B cell (primary cell): ENCODE measurements at regions not wholly inside any gene's neighbourhood (a gene's known extent, or its start where the extent isn't known, plus 50 kb on each side); places are given as distances from the start of the nearest gene placed in this dataset.

Experiments
- ATAC-seq: fragments of 200-7000 bp; cut with Tn5 transposase; one replicate; pipeline ENCODE4 v1.10.0; 2021; ENCODE audit warnings: low read depth, mild to moderate bottlenecking, moderate number of reproducible peaks, moderate library complexity
- CTCF ChIA-PET: fragments of 350-600 bp; sonication (Branson Sonifier 250); formaldehyde crosslinking; loops from one replicate; lab custom pipeline; 2021; ENCODE audit warnings: antibody characterized with exemption, inconsistent platforms; lab: Charles Lee
- POLR2A ChIA-PET: fragments of 350-600 bp; sonication (Branson Sonifier 250); formaldehyde crosslinking; loops from one replicate; lab custom pipeline; 2021; ENCODE audit warnings: antibody characterized with exemption; lab: Charles Lee
- DNase-seq: peaks from one replicate; pipeline ENCODE4 v3.0.0; 2013
- H2AFZ ChIP-seq: 2 replicates; pipeline ENCODE4 v1.6.1; 2012; ENCODE audit warnings: mild to moderate bottlenecking, low read depth, low read length; ENCODE audit not compliant: insufficient read depth, poor library complexity, severe bottlenecking
- H3K27ac ChIP-seq, 2 donors: 1 replicate in 1 of 2; 2 replicates in 1 of 2; pipeline ENCODE4 v1.5.1; 2012 to 2013; ENCODE audit warnings: low read length in 2 of 2, mild to moderate bottlenecking in 2 of 2, moderate library complexity in 1 of 2
- H3K27me3 ChIP-seq, 4 experiments: fragments of 200-600 bp in 1 of 4; sonication (generic) in 1 of 4; replicated peaks in 1 of 4; 1 replicate in 2 of 4; 2 replicates in 2 of 4; pipeline versions ENCODE4 v1.6.1 to v1.7.0; 2013 to 2016; ENCODE audit warnings: low read length in 3 of 4, mild to moderate bottlenecking in 2 of 4, mixed read lengths in 1 of 4, moderate library complexity in 1 of 4; ENCODE audit not compliant: insufficient read depth in 4 of 4, control insufficient read depth in 3 of 4; ENCODE audit errors: control extremely low read depth in 1 of 4
- H3K36me3 ChIP-seq, 2 experiments: replicated peaks in 1 of 2; 1 replicate in 1 of 2; 2 replicates in 1 of 2; pipeline versions ENCODE4 v1.6.1 to v1.7.1; 2013; ENCODE audit warnings: low read length in 1 of 2; ENCODE audit not compliant: insufficient read depth in 2 of 2, control insufficient read depth in 1 of 2; ENCODE audit errors: control extremely low read depth in 1 of 2, extremely low read depth in 1 of 2
- H3K4me1 ChIP-seq, 2 donors: fragments of 200-600 bp in 1 of 2; sonication (generic) in 1 of 2; 1 replicate in 1 of 2; 2 replicates in 1 of 2; pipeline versions ENCODE4 v1.5.1 to v1.6.1; 2013 to 2017; ENCODE audit warnings: low read length in 2 of 2; ENCODE audit not compliant: control insufficient read depth in 2 of 2, insufficient read depth in 2 of 2
- H3K4me2 ChIP-seq: replicated peaks from 2 replicates; pipeline ENCODE3; 2012; ENCODE audit warnings: mild to moderate bottlenecking, low read depth, low read length; ENCODE audit not compliant: poor library complexity, severe bottlenecking
- H3K4me3 ChIP-seq, 5 experiments: fragments of 200-600 bp in 1 of 5; sonication (generic) in 1 of 5; 1 replicate in 3 of 5; 2 replicates in 2 of 5; pipeline versions ENCODE4 v1.5.1 to v1.7.0; 2011 to 2016; ENCODE audit warnings: low read length in 4 of 5, mild to moderate bottlenecking in 4 of 5, low read depth in 2 of 5, control low read depth in 1 of 5, moderate library complexity in 1 of 5; ENCODE audit not compliant: insufficient read depth in 1 of 5; ENCODE audit errors: control extremely low read depth in 1 of 5, extremely low read depth in 1 of 5
- H3K79me2 ChIP-seq: fragments of 200-600 bp; sonication (generic); one replicate; pipeline ENCODE4 v1.6.0; 2016; ENCODE audit warnings: low read length; ENCODE audit not compliant: control insufficient read depth, insufficient read depth
- H3K9ac ChIP-seq: fragments of 200-600 bp; sonication (generic); 2 replicates; pipeline ENCODE4 v1.6.1; 2017; ENCODE audit warnings: mild to moderate bottlenecking, low read length, moderate library complexity
- H3K9me3 ChIP-seq, 3 donors: one replicate each; pipeline versions ENCODE4 v1.6.1 to v1.7.1; 2013; ENCODE audit warnings: low read length in 2 of 3; ENCODE audit not compliant: control insufficient read depth in 2 of 3, insufficient read depth in 1 of 3; ENCODE audit errors: control extremely low read depth in 1 of 3
- H4K20me1 ChIP-seq: 2 replicates; pipeline ENCODE4 v1.6.0; 2012; ENCODE audit warnings: mild to moderate bottlenecking, low read length; ENCODE audit not compliant: insufficient read depth, control insufficient read depth, poor library complexity, severe bottlenecking
- H3K27ac Mint-ChIP-seq: one replicate; pipeline ENCODE4 v1.8.0; 2021; ENCODE audit warnings: mixed read lengths
- H3K27me3 Mint-ChIP-seq: one replicate; pipeline ENCODE4 v1.8.0; 2021; ENCODE audit warnings: mixed read lengths
- H3K4me1 Mint-ChIP-seq: one replicate; pipeline ENCODE4 v1.8.0; 2021; ENCODE audit warnings: mixed read lengths
- H3K4me3 Mint-ChIP-seq: one replicate; pipeline ENCODE4 v1.8.0; 2021; ENCODE audit warnings: mixed read lengths
- H3K9me3 Mint-ChIP-seq: one replicate; pipeline ENCODE4 v1.8.0; 2022; ENCODE audit warnings: mixed read lengths; ENCODE audit not compliant: insufficient read depth
- CTCF ChIP-seq: fragments of 200-600 bp; IDR thresholded peaks from one replicate; pipeline ENCODE4 v1.8.0; 2022; ENCODE audit warnings: antibody characterized with exemption, mild to moderate bottlenecking
- EZH2 ChIP-seq: IDR thresholded peaks from 2 replicates; pipeline ENCODE4 v1.6.1; 2012; ENCODE audit warnings: borderline replicate concordance, low read depth, mild to moderate bottlenecking, moderate library complexity, low read length; ENCODE audit not compliant: insufficient read depth, poor library complexity, severe bottlenecking
- WGBS: methylation state at CpG from one replicate; pipeline ENCODE4 v1.1.5; 2013; ENCODE audit warnings: missing lambda C conversion rate; ENCODE audit not compliant: insufficient coverage; 5-methylcytosine and 5-hydroxymethylcytosine counted together
- intact Hi-C: fragments of 100-400 bp; cut with micrococcal nuclease; formaldehyde crosslinking; loops from one replicate; pipeline ENCODE4 v1.10.0; 2022

GRCh38 chr7:155198901-155199845 is 98.5 kb upstream of the INSIG1 start:
- H3K27me3 ChIP-seq, result no peaks in the 10 kb centered on the region
- intact Hi-C loops, result no loop called here
- Mint-ChIP-seq H3K4me3 (no peak overlapping the region), H3K9me3 (peaks cover 12% of the 10 kb centered on the region), H3K27ac (no peak overlapping the region), H3K4me1 (peaks cover 2% of the 10 kb centered on the region), H3K27me3 (no peaks in the 10 kb centered on the region)
- no peaks in the 10 kb centered on the region for H3K4me1 ChIP-seq
- no peak overlapping the region for H3K4me3 ChIP-seq
- no peak overlapping the region for H3K27ac ChIP-seq
- peaks cover 2 to 28% (median 19%) of the 10 kb centered on the region in 3 donors for H3K9me3 ChIP-seq
- no peak overlapping the region for H3K9ac ChIP-seq
- ChIA-PET CTCF (interaction anchor here (1.2 to 1.5 kb wide), 2 partner anchors 9 to 146 kb away, joined by 4 read pairs; no protein-coding TSS in a partner anchor), POLR2A (no interaction called here)
- H3K36me3 ChIP-seq, result no peaks in the 10 kb centered on the region
- DNase-seq (no peak), ATAC-seq (no peak)
- TF ChIP-seq EZH2 (no peak), CTCF (no peak)
- H2AFZ ChIP-seq, result no peak overlapping the region
- H3K79me2 ChIP-seq, result no peaks in the 10 kb centered on the region
- H4K20me1 ChIP-seq, result no peaks in the 10 kb centered on the region
- WGBS, result 87% methylated on average over 8 of the region's 13 CpGs
- H3K4me2 ChIP-seq, result no peak overlapping the region
